ENCODE measurements at regions not wholly inside any gene's neighbourhood (a gene's known extent, or its start where the extent isn't known, plus 50 kb on each side); places are given as distances from the start of the nearest gene placed in this dataset.

GRCh38 chr4:28469387-28469786 lies 1608.7 kb downstream of the STIM2 start:
- Histone ChIP-seq H3K9me3 (no peaks in the 10 kb centered on the region), H3K27ac (no peak overlapping the region), H3K36me3 (no peaks in the 10 kb centered on the region), H3K4me3 (no peak overlapping the region), H3K27me3 (no peaks in the 10 kb centered on the region), H3K4me1 (no peaks in the 10 kb centered on the region)
- no peak for ATAC-seq
- 53 to 81% (median 75%) methylated on average over 1 of the region's 1 CpG for WGBS, 4 donors
- TF ChIP-seq CTCF (IDR thresholded peaks at IDR 0.05): no peak
- no peak for TF ChIP-seq POLR2A (IDR thresholded peaks at IDR 0.05)
- DNase-seq: no peak
- intact Hi-C loops (cut with DNase I): no loop called here

- ATAC-seq (no peak), DNase-seq (no peak)
- Histone ChIP-seq H3K27ac (no peak overlapping the region), H3K36me3 (no peaks in the 10 kb centered on the region), H3K4me3 (no peak overlapping the region), H3K27me3 (no peaks in the 10 kb centered on the region), H3K4me1 (no peaks in the 10 kb centered on the region), H3K9me3 (no peaks in the 10 kb centered on the region)
- TF ChIP-seq CTCF (IDR thresholded peaks at IDR 0.05): no peak
- no peak for TF ChIP-seq POLR2A (IDR thresholded peaks at IDR 0.05)
- WGBS, 4 donors: 71 to 86% (median 82%) methylated on average over 2 of the region's 2 CpGs
- intact Hi-C loops (cut with DNase I): no loop called here
Measured at GRCh38 chr4:28469886-28470285, 1609.2 kb downstream of the STIM2 start.

GRCh38 chr4:28475381-28475780 lies 1614.7 kb downstream of the STIM2 start:
- intact Hi-C loops (cut with DNase I): no loop called here
- H3K9me3 ChIP-seq: no peaks in the 10 kb centered on the region
- DNase-seq (no peak), ATAC-seq (no peak)
- WGBS, 4 donors: 74 to 90% (median 84%) methylated on average over 1 of the region's 1 CpG
- TF ChIP-seq CTCF (IDR thresholded peaks at IDR 0.05) (no peak), POLR2A (IDR thresholded peaks at IDR 0.05) (no peak)
- H3K4me1 ChIP-seq: no peaks in the 10 kb centered on the region
- H3K27me3 ChIP-seq: no peaks in the 10 kb centered on the region
- H3K36me3 ChIP-seq: no peaks in the 10 kb centered on the region
- no peak overlapping the region for H3K4me3 ChIP-seq
- H3K27ac ChIP-seq: no peak overlapping the region

- Histone ChIP-seq H3K27me3 (no peaks in the 10 kb centered on the region), H3K27ac (no peak overlapping the region), H3K4me3 (no peak overlapping the region), H3K36me3 (no peaks in the 10 kb centered on the region), H3K4me1 (no peaks in the 10 kb centered on the region), H3K9me3 (no peaks in the 10 kb centered on the region)
- no peak for TF ChIP-seq CTCF (IDR thresholded peaks at IDR 0.05)
- no peak for TF ChIP-seq POLR2A (IDR thresholded peaks at IDR 0.05)
- ATAC-seq (no peak), DNase-seq (no peak)
- intact Hi-C loops (cut with DNase I): no loop called here
- 70 to 83% (median 82%) methylated on average over 3 of the region's 3 CpGs for WGBS, 4 donors
Measured at GRCh38 chr4:28479666-28480065, 1619.0 kb downstream of the STIM2 start.

Data from heart left ventricle (tissue), 16 donors.